ENCODE measurements at regions not wholly inside any gene's neighbourhood (a gene's known extent, or its start where the extent isn't known, plus 50 kb on each side); places are given as distances from the start of the nearest gene placed in this dataset.

GRCh38 chr21:31489014-31489413 is 145.0 kb upstream of the TIAM1 start:
- no peak for DNase-seq
- Mint-ChIP-seq H3K9me3 (peaks cover 9% of the 10 kb centered on the region), H3K27me3 (no peaks in the 10 kb centered on the region), H3K27ac (no peak overlapping the region), H3K4me3 (no peak overlapping the region), H3K4me1 (ENCODE audit: low read depth) (peaks cover 3% of the 10 kb centered on the region), H3K36me3 (ENCODE audit: low read depth) (peaks cover 3% of the 10 kb centered on the region)

- Mint-ChIP-seq H3K27ac (no peak overlapping the region), H3K27me3 (no peaks in the 10 kb centered on the region), H3K4me1 (ENCODE audit: low read depth) (no peaks in the 10 kb centered on the region), H3K36me3 (ENCODE audit: low read depth) (peaks cover 3% of the 10 kb centered on the region), H3K9me3 (peaks cover 26% of the 10 kb centered on the region), H3K4me3 (no peak overlapping the region)
- DNase-seq: no peak
Measured at GRCh38 chr21:31484219-31484618, 140.2 kb upstream of the TIAM1 start.

- no peak overlapping the region for H3K4me3 Mint-ChIP-seq
- no peak for DNase-seq
- peaks cover 26% of the 10 kb centered on the region for H3K9me3 Mint-ChIP-seq
- H3K27ac Mint-ChIP-seq: no peak overlapping the region
- H3K27me3 Mint-ChIP-seq: no peaks in the 10 kb centered on the region
- no peaks in the 10 kb centered on the region for H3K4me1 Mint-ChIP-seq (ENCODE audit: low read depth)
- peaks cover 3% of the 10 kb centered on the region for H3K36me3 Mint-ChIP-seq (ENCODE audit: low read depth)
Measured at GRCh38 chr21:31483146-31483545, 139.1 kb upstream of the TIAM1 start.

- Mint-ChIP-seq H3K4me3 (no peak overlapping the region), H3K36me3 (ENCODE audit: low read depth) (peaks cover 3% of the 10 kb centered on the region), H3K9me3 (peaks cover 26% of the 10 kb centered on the region), H3K4me1 (ENCODE audit: low read depth) (no peaks in the 10 kb centered on the region), H3K27ac (no peak overlapping the region), H3K27me3 (no peaks in the 10 kb centered on the region)
- DNase-seq: no peak
Measured at GRCh38 chr21:31482460-31482859, 138.4 kb upstream of the TIAM1 start.

GRCh38 chr21:31480228-31480627 is 136.2 kb upstream of the TIAM1 start:
- peaks cover 23% of the 10 kb centered on the region for H3K9me3 Mint-ChIP-seq
- no peaks in the 10 kb centered on the region for H3K4me1 Mint-ChIP-seq (ENCODE audit: low read depth)
- no peak overlapping the region for H3K27ac Mint-ChIP-seq
- no peak overlapping the region for H3K4me3 Mint-ChIP-seq
- no peak for DNase-seq
- no peaks in the 10 kb centered on the region for H3K27me3 Mint-ChIP-seq
- H3K36me3 Mint-ChIP-seq (ENCODE audit: low read depth): peaks cover 3% of the 10 kb centered on the region

GRCh38 chr21:31479714-31480113 is 135.7 kb upstream of the TIAM1 start:
- DNase-seq: no peak
- Mint-ChIP-seq H3K36me3 (ENCODE audit: low read depth) (peaks cover under 1% of the 10 kb centered on the region), H3K4me1 (ENCODE audit: low read depth) (no peaks in the 10 kb centered on the region), H3K4me3 (no peak overlapping the region), H3K9me3 (peaks cover 18% of the 10 kb centered on the region), H3K27me3 (no peaks in the 10 kb centered on the region), H3K27ac (no peak overlapping the region)

- Mint-ChIP-seq H3K27ac (no peak overlapping the region), H3K4me1 (ENCODE audit: low read depth) (no peaks in the 10 kb centered on the region), H3K9me3 (peaks cover 17% of the 10 kb centered on the region), H3K4me3 (no peak overlapping the region), H3K27me3 (no peaks in the 10 kb centered on the region), H3K36me3 (ENCODE audit: low read depth) (no peaks in the 10 kb centered on the region)
- DNase-seq: no peak
Measured at GRCh38 chr21:31479222-31479621, 135.2 kb upstream of the TIAM1 start.

GRCh38 chr21:31476263-31477022 is 132.4 kb upstream of the TIAM1 start:
- peaks cover 9% of the 10 kb centered on the region for H3K9me3 Mint-ChIP-seq
- H3K4me1 Mint-ChIP-seq (ENCODE audit: low read depth): no peaks in the 10 kb centered on the region
- DNase-seq: no peak
- H3K27me3 Mint-ChIP-seq: no peaks in the 10 kb centered on the region
- H3K27ac Mint-ChIP-seq: no peak overlapping the region
- H3K36me3 Mint-ChIP-seq (ENCODE audit: low read depth): peaks cover 2% of the 10 kb centered on the region
- H3K4me3 Mint-ChIP-seq: no peak overlapping the region

GRCh38 chr21:31475223-31475622 is 131.2 kb upstream of the TIAM1 start:
- Mint-ChIP-seq H3K4me3 (no peak overlapping the region), H3K27ac (no peak overlapping the region), H3K4me1 (ENCODE audit: low read depth) (no peaks in the 10 kb centered on the region), H3K36me3 (ENCODE audit: low read depth) (peaks cover 2% of the 10 kb centered on the region), H3K27me3 (no peaks in the 10 kb centered on the region), H3K9me3 (peaks cover under 1% of the 10 kb centered on the region)
- no peak for DNase-seq

GRCh38 chr21:31473685-31474345 is 129.8 kb upstream of the TIAM1 start:
- H3K27ac Mint-ChIP-seq: no peak overlapping the region

GRCh38 chr21:31471865-31472264 is 127.8 kb upstream of the TIAM1 start:
- no peaks in the 10 kb centered on the region for H3K4me1 Mint-ChIP-seq (ENCODE audit: low read depth)
- DNase-seq: no peak
- no peaks in the 10 kb centered on the region for H3K27me3 Mint-ChIP-seq
- H3K27ac Mint-ChIP-seq: no peak overlapping the region
- H3K9me3 Mint-ChIP-seq: no peaks in the 10 kb centered on the region
- H3K4me3 Mint-ChIP-seq: no peak overlapping the region
- H3K36me3 Mint-ChIP-seq (ENCODE audit: low read depth): peaks cover 2% of the 10 kb centered on the region

More at GRCh38 chr21:31473685-31474345, 129.8 kb upstream of the TIAM1 start:
- DNase-seq: no peak
- Mint-ChIP-seq H3K4me3 (no peak overlapping the region), H3K9me3 (no peaks in the 10 kb centered on the region), H3K4me1 (ENCODE audit: low read depth) (no peaks in the 10 kb centered on the region), H3K27me3 (no peaks in the 10 kb centered on the region), H3K36me3 (ENCODE audit: low read depth) (peaks cover 2% of the 10 kb centered on the region)

GRCh38 chr21:31470896-31471694 is 127.0 kb upstream of the TIAM1 start:
- peaks cover 2% of the 10 kb centered on the region for H3K36me3 Mint-ChIP-seq (ENCODE audit: low read depth)
- no peak overlapping the region for H3K4me3 Mint-ChIP-seq
- no peaks in the 10 kb centered on the region for H3K9me3 Mint-ChIP-seq
- H3K27me3 Mint-ChIP-seq: no peaks in the 10 kb centered on the region
- no peaks in the 10 kb centered on the region for H3K4me1 Mint-ChIP-seq (ENCODE audit: low read depth)
- H3K27ac Mint-ChIP-seq: no peak overlapping the region
- DNase-seq: no peak

- Mint-ChIP-seq H3K4me1 (ENCODE audit: low read depth) (peaks cover 9% of the 10 kb centered on the region), H3K4me3 (peak overlapping the region; percentile 31), H3K27me3 (no peaks in the 10 kb centered on the region), H3K27ac (no peak overlapping the region), H3K36me3 (ENCODE audit: low read depth) (no peaks in the 10 kb centered on the region), H3K9me3 (no peaks in the 10 kb centered on the region)
- DNase-seq: no peak
Measured at GRCh38 chr21:31460980-31461379, 116.9 kb upstream of the TIAM1 start.

GRCh38 chr21:31459457-31459856 is 115.4 kb upstream of the TIAM1 start:
- Mint-ChIP-seq H3K27ac (no peak overlapping the region), H3K9me3 (no peaks in the 10 kb centered on the region), H3K27me3 (no peaks in the 10 kb centered on the region), H3K36me3 (ENCODE audit: low read depth) (no peaks in the 10 kb centered on the region), H3K4me1 (ENCODE audit: low read depth) (peaks cover 9% of the 10 kb centered on the region), H3K4me3 (no peak overlapping the region)
- DNase-seq: no peak

- H3K27ac Mint-ChIP-seq: no peak overlapping the region
- peaks cover 9% of the 10 kb centered on the region for H3K4me1 Mint-ChIP-seq (ENCODE audit: low read depth)
- no peaks in the 10 kb centered on the region for H3K36me3 Mint-ChIP-seq (ENCODE audit: low read depth)
- H3K27me3 Mint-ChIP-seq: no peaks in the 10 kb centered on the region
- no peak overlapping the region for H3K4me3 Mint-ChIP-seq
- no peaks in the 10 kb centered on the region for H3K9me3 Mint-ChIP-seq
- no peak for DNase-seq
Measured at GRCh38 chr21:31457675-31458074, 113.6 kb upstream of the TIAM1 start.

Data from activated T-cell treated with anti-CD3 and anti-CD28 coated beads, Interleukin-2, amount 50 U/mL, for 24 hours (primary cell).